MCF 10A (cell line): ENCODE measurements at regions not wholly inside any gene's neighbourhood (a gene's known extent, or its start where the extent isn't known, plus 50 kb on each side); places are given as distances from the start of the nearest gene placed in this dataset.

Source experiments
- BruUV-seq: library from RNA; stranded (reverse); fragments of 400-500 nt; replicated peaks from 2 replicates; lab custom pipeline; 2021; lab: Mats Ljungman, UMichigan
- CTCF ChIA-PET: fragments of 300-600 bp; sonication (Branson Sonifier 250); formaldehyde crosslinking; extraction: SDS; loops from one replicate; lab custom pipeline; 2021; ENCODE audit warnings: antibody characterized with exemption, inconsistent platforms; lab: Yijun Ruan, JAX
- POLR2A ChIA-PET: fragments of 300-600, 350-650 bp; sonication (Branson Sonifier 250); formaldehyde crosslinking; extraction: SDS; loops from one replicate; lab custom pipeline; 2020; ENCODE audit warnings: antibody characterized with exemption, inconsistent platforms; lab: Yijun Ruan, JAX
- DNase-seq: peaks from one replicate; pipeline ENCODE4 v3.0.0-alpha.2; 2018; ENCODE audit not compliant: unreplicated experiment
- H3K27ac Mint-ChIP-seq: one replicate; pipeline ENCODE4 v1.8.0; 2022; ENCODE audit warnings: mild to moderate bottlenecking, low read depth, mixed read lengths; ENCODE audit not compliant: unreplicated experiment
- H3K27me3 Mint-ChIP-seq: one replicate; pipeline ENCODE4 v1.8.0; 2022; ENCODE audit warnings: mixed read lengths; ENCODE audit not compliant: insufficient read depth, unreplicated experiment
- H3K36me3 Mint-ChIP-seq: one replicate; pipeline ENCODE4 v1.8.0; 2022; ENCODE audit warnings: mild to moderate bottlenecking, moderate library complexity, mixed read lengths; ENCODE audit not compliant: insufficient read depth, unreplicated experiment
- H3K4me1 Mint-ChIP-seq: one replicate; pipeline ENCODE4 v1.8.0; 2022; ENCODE audit warnings: mixed read lengths; ENCODE audit not compliant: insufficient read depth, unreplicated experiment
- H3K4me3 Mint-ChIP-seq: one replicate; pipeline ENCODE4 v1.8.0; 2022; ENCODE audit warnings: mild to moderate bottlenecking, moderate library complexity, mixed read lengths; ENCODE audit not compliant: unreplicated experiment
- H3K9me3 Mint-ChIP-seq: one replicate; pipeline ENCODE4 v1.8.0; 2022; ENCODE audit warnings: mixed read lengths; ENCODE audit not compliant: unreplicated experiment
- CTCF ChIP-seq: fragments of 200-600 bp; IDR thresholded peaks from one replicate; pipeline ENCODE4 v1.8.0; 2022; ENCODE audit warnings: antibody characterized with exemption, mild to moderate bottlenecking; ENCODE audit not compliant: unreplicated experiment
- intact Hi-C: fragments of 100-400 bp; cut with micrococcal nuclease; formaldehyde crosslinking; loops from 2 replicates; pipeline ENCODE4 v1.14.1; 2022

DNA sequence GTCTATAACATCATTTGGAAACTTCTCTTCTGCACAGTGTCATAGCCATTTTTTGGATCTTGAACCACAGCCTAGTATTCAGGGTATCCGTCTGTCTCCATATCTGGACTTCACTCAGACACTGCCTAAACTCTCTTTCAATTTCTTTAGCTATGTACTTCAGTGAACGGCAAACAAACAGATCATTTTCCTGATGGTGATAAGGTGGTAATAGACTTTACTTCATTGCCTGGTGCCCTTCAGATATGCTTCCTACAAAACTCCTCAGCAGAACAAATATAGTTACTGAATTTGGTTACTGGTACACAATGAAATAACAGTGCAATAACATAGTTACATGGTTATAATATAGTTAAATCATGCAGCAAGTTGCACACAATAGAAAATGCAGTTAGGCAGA is 348.2 kb downstream of the ZSWIM6 start:
- POLR2A ChIA-PET, result interaction anchor here (0.7 to 1.5 kb wide), 3 partner anchors 9 to 243 kb away, joined by 3 to 4 read pairs (median 3); no protein-coding TSS in a partner anchor
- DNase-seq, result no peak
- no TSS peak for BruUV-seq
- H3K4me1 Mint-ChIP-seq, result no peaks in the 10 kb centered on the region
- CTCF ChIA-PET, result interaction anchor here (0.6 to 2.2 kb wide), 3 partner anchors 21 to 618 kb away, joined by 3 to 11 read pairs (median 3); no protein-coding TSS in a partner anchor
- no peaks in the 10 kb centered on the region for H3K36me3 Mint-ChIP-seq
- H3K4me3 Mint-ChIP-seq, result no peak overlapping the region
- intact Hi-C loops, result no loop called here
- H3K27ac Mint-ChIP-seq, result no peak overlapping the region
- TF ChIP-seq CTCF, result no peak
- no peaks in the 10 kb centered on the region for H3K9me3 Mint-ChIP-seq
- H3K27me3 Mint-ChIP-seq, result no peaks in the 10 kb centered on the region

GRCh38 chr5:61683148-61683547 is 351.1 kb downstream of the ZSWIM6 start:
- intact Hi-C loops, result no loop called here
- peaks cover 20% of the 10 kb centered on the region for H3K4me1 Mint-ChIP-seq
- H3K27me3 Mint-ChIP-seq, result no peaks in the 10 kb centered on the region
- H3K36me3 Mint-ChIP-seq, result no peaks in the 10 kb centered on the region
- TF ChIP-seq CTCF, result no peak
- POLR2A ChIA-PET, result interaction anchor here (1.1 to 1.2 kb wide), 2 partner anchors 10 to 184 kb away, joined by 3 to 4 read pairs; no protein-coding TSS in a partner anchor
- no peak for DNase-seq
- CTCF ChIA-PET, result interaction anchor here (0.5 to 1.5 kb wide), 3 partner anchors 9 to 309 kb away, joined by 3 read pairs; no protein-coding TSS in a partner anchor
- no peak overlapping the region for H3K4me3 Mint-ChIP-seq
- no peak overlapping the region for H3K27ac Mint-ChIP-seq
- BruUV-seq, result no TSS peak
- no peaks in the 10 kb centered on the region for H3K9me3 Mint-ChIP-seq

GRCh38 chr5:61683926-61684325 is 351.9 kb downstream of the ZSWIM6 start:
- no peak for DNase-seq
- ChIA-PET POLR2A (no interaction called here), CTCF (interaction anchor here (1.1 to 1.5 kb wide), 2 partner anchors 12 to 25 kb away, joined by 3 read pairs; no protein-coding TSS in a partner anchor)
- Mint-ChIP-seq H3K27me3 (no peaks in the 10 kb centered on the region), H3K4me3 (no peak overlapping the region), H3K27ac (no peak overlapping the region), H3K36me3 (no peaks in the 10 kb centered on the region), H3K4me1 (peaks cover 20% of the 10 kb centered on the region), H3K9me3 (no peaks in the 10 kb centered on the region)
- no peak for TF ChIP-seq CTCF
- intact Hi-C loops, result no loop called here
- BruUV-seq, result no TSS peak

GRCh38 chr5:61686491-61687257 is 354.6 kb downstream of the ZSWIM6 start:
- no peaks in the 10 kb centered on the region for H3K36me3 Mint-ChIP-seq
- intact Hi-C loops, result no loop called here
- ChIA-PET CTCF (interaction anchor here (0.6 to 2.9 kb wide), 4 partner anchors 9 to 485 kb away, joined by 3 to 7 read pairs (median 3); no protein-coding TSS in a partner anchor), POLR2A (no interaction called here)
- H3K4me3 Mint-ChIP-seq, result no peak overlapping the region
- no peak for DNase-seq
- peaks cover 20% of the 10 kb centered on the region for H3K4me1 Mint-ChIP-seq
- no TSS peak for BruUV-seq
- H3K27me3 Mint-ChIP-seq, result no peaks in the 10 kb centered on the region
- TF ChIP-seq CTCF, result no peak
- H3K27ac Mint-ChIP-seq, result no peak overlapping the region
- peaks cover 11% of the 10 kb centered on the region for H3K9me3 Mint-ChIP-seq
